Fibroblast of pulmonary artery (primary cell): ENCODE measurements at regions not wholly inside any gene's neighbourhood (a gene's known extent, or its start where the extent isn't known, plus 50 kb on each side); places are given as distances from the start of the nearest gene placed in this dataset.

ENCODE experiments used
- DNase-seq: peaks from one replicate; pipeline ENCODE4 v3.0.0-alpha.2; 2010; ENCODE audit warnings: low read depth
- H3K4me3 ChIP-seq: replicated peaks from 2 replicates; pipeline ENCODE4 v1.5.1; 2011; ENCODE audit warnings: low read depth, mild to moderate bottlenecking, control low read depth, low read length, moderate library complexity
- TF ChIP-seq, protein P1 (sequence below): IDR thresholded peaks from 2 replicates; pipeline ENCODE4 v1.5.1; 2011; ENCODE audit warnings: mild to moderate bottlenecking, control low read depth, low read length, inconsistent platforms; ENCODE audit errors: missing control alignments

GRCh38 chr9:97755618-97756267 is 58.6 kb upstream of the XPA start:
- no peak overlapping the region for H3K4me3 ChIP-seq
- DNase-seq: no peak
- TF ChIP-seq, protein P1, sequence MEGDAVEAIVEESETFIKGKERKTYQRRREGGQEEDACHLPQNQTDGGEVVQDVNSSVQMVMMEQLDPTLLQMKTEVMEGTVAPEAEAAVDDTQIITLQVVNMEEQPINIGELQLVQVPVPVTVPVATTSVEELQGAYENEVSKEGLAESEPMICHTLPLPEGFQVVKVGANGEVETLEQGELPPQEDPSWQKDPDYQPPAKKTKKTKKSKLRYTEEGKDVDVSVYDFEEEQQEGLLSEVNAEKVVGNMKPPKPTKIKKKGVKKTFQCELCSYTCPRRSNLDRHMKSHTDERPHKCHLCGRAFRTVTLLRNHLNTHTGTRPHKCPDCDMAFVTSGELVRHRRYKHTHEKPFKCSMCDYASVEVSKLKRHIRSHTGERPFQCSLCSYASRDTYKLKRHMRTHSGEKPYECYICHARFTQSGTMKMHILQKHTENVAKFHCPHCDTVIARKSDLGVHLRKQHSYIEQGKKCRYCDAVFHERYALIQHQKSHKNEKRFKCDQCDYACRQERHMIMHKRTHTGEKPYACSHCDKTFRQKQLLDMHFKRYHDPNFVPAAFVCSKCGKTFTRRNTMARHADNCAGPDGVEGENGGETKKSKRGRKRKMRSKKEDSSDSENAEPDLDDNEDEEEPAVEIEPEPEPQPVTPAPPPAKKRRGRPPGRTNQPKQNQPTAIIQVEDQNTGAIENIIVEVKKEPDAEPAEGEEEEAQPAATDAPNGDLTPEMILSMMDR: no peak

DNA sequence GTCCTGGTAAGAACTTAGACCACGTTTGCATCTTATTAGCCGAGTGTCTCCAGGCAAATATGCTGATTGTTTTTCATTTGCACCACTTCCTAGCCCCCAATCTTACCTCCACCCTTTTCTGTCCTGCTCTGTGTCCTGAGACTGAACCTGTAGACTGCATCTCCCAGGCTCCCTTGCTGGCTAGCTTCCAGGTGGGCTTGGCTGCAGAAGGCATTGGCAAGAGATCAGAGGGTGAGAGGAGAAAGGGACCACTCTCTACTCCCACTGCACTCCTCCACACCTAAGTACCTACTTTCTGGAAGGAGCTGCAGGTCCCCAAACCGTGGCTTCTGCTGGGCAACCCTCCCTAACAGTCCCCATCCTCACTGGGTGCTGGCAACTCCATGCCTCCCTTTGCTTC is 59.9 kb upstream of the XPA start:
- H3K4me3 ChIP-seq: no peak overlapping the region
- TF ChIP-seq, protein P1: no peak
- no peak for DNase-seq

DNA sequence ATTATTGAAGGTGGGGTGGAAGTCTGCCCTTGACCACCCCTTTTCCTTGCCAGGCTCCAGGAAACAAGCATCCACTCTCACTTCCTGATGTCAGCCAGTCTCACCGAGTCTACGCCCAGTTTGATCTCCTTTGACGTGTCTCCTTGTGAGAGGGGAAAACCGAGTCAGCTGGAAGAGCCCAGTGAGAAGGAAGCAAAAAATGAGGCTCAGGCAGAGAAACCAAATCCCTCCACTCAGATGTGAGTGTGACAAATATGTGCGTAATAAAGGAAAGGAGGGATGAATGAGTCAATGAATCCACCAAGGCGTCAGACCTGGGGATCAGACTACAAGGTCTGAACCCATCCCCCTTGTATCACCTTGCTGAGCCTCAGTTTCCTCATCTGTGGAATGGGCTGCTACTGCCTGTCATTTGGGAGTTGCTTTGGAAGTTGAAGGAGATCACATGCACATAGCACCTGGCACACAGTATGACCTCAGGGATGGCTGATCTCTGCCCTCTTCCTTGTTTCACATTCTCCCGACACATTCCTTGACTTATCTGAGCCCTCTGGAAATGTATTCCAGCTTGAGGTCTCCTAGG is 61.3 kb upstream of the XPA start:
- no peak overlapping the region for H3K4me3 ChIP-seq
- TF ChIP-seq, protein P1: no peak
- DNase-seq: no peak

DNA sequence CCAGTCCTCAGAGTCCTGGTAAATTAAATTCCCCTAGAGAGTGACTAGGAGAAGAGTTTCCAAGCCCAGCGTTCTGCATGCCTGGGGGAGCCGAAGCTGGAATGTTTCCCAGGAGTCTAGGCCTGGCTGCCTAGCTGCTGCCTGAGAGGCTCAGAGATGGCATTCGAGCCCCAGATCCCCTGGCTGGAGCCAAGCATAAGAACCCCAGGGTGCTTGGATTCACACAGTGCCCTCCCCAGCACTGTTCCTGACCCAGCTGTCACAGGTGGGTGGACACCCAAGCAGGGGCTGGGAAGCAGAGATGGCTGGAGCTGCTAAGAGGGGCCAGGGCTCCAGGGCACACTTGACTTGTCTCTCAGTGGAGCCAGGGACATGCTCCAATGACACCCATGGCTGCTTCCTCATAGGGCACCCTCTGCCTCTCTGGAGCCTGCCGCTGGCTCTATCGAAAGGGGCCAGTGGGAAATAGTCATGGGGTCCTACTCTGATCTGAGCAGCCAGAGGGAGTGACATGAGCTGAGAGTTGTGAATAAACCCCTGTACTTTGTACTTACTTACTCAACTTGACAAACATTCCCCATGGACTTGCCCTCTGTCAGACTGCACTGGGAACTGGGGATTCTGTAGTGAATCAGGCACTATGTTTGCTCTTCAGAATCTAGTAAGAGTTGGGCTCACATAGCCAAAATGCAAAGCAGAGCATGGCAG is 62.6 kb upstream of the XPA start:
- TF ChIP-seq, protein P1: no peak
- H3K4me3 ChIP-seq: no peak overlapping the region
- DNase-seq: no peak

DNA sequence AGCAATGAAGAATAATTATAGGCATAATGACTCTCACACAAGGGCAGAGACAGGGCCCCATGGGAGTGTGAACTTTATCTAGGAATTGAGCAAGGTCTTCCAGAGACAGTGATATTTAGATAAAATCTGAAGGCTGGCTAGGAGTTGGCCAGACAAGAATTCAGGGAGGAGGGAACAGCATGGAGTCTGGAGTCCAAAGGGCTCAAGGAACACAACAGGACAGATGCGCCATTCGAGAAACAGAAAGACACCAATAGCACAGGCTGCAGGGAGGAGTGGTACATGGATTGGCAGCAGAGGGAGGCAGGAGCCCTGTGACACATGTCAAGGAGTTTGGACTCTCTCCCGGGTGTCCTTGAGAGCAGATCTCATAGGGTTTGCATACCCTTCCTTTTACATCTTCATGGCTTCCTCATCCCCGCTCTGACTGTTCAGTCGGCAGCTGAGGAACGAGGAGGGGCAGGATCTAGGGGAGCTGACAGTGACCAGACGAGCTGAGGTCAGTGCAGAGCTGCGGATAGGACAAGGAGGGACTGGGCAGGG is 64.0 kb upstream of the XPA start:
- no peak for DNase-seq
- TF ChIP-seq, protein P1: no peak
- no peak overlapping the region for H3K4me3 ChIP-seq

DNA sequence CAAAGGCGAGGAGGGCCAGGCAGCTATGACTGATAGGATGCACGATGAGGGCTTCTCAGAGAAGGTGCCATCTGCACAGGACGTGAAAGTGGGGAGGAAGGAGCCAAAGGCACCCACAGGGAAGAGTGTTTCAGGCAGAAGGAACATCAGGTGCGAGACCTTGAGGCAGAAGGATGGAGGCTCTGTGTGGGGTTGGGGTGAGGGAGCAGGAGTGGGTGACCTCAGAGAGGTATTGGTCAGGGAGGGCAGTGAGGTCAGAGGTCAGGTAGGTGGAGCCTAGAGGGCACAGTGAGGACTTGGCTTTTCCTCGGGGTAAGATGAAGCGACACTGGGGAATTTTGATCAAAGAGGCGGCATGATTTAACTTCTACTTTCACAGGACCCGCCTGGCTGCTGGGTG is 64.7 kb upstream of the XPA start:
- TF ChIP-seq, protein P1: no peak
- no peak for DNase-seq
- no peak overlapping the region for H3K4me3 ChIP-seq
